Adrenal gland (tissue), 5 donors: ENCODE measurements at regions not wholly inside any gene's neighbourhood (a gene's known extent, or its start where the extent isn't known, plus 50 kb on each side); places are given as distances from the start of the nearest gene placed in this dataset.

Experiments
- CTCF ChIP-seq, 6 experiments: fragments of 450-650 bp in 4 of 6; fragments of 200-600 bp in 2 of 6; sonication (generic) in 1 of 6; IDR thresholded peaks; 1 replicate in 5 of 6; 2 replicates in 1 of 6; pipeline versions ENCODE4 v1.5.1 to v1.8.0; 2016 to 2021; ENCODE audit warnings: antibody characterized with exemption in 6 of 6, mild to moderate bottlenecking in 2 of 6, moderate library complexity in 1 of 6
- POLR2A ChIP-seq, 2 donors: fragments of 450-650 bp; IDR thresholded peaks; one replicate each; pipeline ENCODE4 v1.6.1; 2017; ENCODE audit warnings: antibody characterized with exemption in 2 of 2, mild to moderate bottlenecking in 2 of 2, moderate library complexity in 1 of 2
- donor health status: DM: no; HTN: no; CAD: no.

GRCh38 chr3:73291541-73291940 lies 230.1 kb downstream of the EBLN2 start:
- TF ChIP-seq CTCF (IDR thresholded peaks at IDR 0.05), result no peak
- no peak for TF ChIP-seq POLR2A (IDR thresholded peaks at IDR 0.05)
